ENCODE measurements at regions not wholly inside any gene's neighbourhood (a gene's known extent, or its start where the extent isn't known, plus 50 kb on each side); places are given as distances from the start of the nearest gene placed in this dataset.

GRCh38 chr18:67217551-67218166 lies 298.9 kb downstream of the DSEL start:
- TF ChIP-seq, protein P1, sequence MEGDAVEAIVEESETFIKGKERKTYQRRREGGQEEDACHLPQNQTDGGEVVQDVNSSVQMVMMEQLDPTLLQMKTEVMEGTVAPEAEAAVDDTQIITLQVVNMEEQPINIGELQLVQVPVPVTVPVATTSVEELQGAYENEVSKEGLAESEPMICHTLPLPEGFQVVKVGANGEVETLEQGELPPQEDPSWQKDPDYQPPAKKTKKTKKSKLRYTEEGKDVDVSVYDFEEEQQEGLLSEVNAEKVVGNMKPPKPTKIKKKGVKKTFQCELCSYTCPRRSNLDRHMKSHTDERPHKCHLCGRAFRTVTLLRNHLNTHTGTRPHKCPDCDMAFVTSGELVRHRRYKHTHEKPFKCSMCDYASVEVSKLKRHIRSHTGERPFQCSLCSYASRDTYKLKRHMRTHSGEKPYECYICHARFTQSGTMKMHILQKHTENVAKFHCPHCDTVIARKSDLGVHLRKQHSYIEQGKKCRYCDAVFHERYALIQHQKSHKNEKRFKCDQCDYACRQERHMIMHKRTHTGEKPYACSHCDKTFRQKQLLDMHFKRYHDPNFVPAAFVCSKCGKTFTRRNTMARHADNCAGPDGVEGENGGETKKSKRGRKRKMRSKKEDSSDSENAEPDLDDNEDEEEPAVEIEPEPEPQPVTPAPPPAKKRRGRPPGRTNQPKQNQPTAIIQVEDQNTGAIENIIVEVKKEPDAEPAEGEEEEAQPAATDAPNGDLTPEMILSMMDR (IDR thresholded peaks at IDR 0.05; ENCODE audit: low read length): peak; percentile 57
- TF ChIP-seq EZH2 (IDR thresholded peaks at IDR 0.05; ENCODE audit: borderline replicate concordance, low read length): no peak
